ENCODE measurements at regions not wholly inside any gene's neighbourhood (a gene's known extent, or its start where the extent isn't known, plus 50 kb on each side); places are given as distances from the start of the nearest gene placed in this dataset.

GRCh38 chr13:66138172-66138811 lies 1091.8 kb downstream of the PCDH9 start:
- Histone ChIP-seq H3K4me3 (ENCODE audit: low read depth, low read length) (no peak overlapping the region), H3K9me3 (ENCODE audit: insufficient read depth, low read depth, low read length) (no peaks in the 10 kb centered on the region), H2AFZ (ENCODE audit: insufficient read depth, low read length, poor library complexity) (no peak overlapping the region), H3K9ac (ENCODE audit: low read length) (no peak overlapping the region), H4K8ac (ENCODE audit: low read depth, low read length) (no peak overlapping the region), H3K14ac (ENCODE audit: low read length) (no peak overlapping the region), H2AK5ac (ENCODE audit: low read length) (no peak overlapping the region), H3K27ac (ENCODE audit: low read depth, low read length) (no peak overlapping the region), H4K12ac (ENCODE audit: low read depth, low read length) (no peak overlapping the region), H3K36me3 (ENCODE audit: control insufficient read depth in 1 of 2, insufficient read depth in 2 of 2, low read length in 2 of 2) (no peaks in the 10 kb centered on the region), H3K4me1 (ENCODE audit: control insufficient read depth in 1 of 2, insufficient read depth in 2 of 2, low read length in 2 of 2) (no peaks in the 10 kb centered on the region), H2BK5ac (ENCODE audit: low read depth, low read length, poor library complexity) (no peak overlapping the region), H2BK12ac (ENCODE audit: low read length) (no peak overlapping the region), H2BK120ac (ENCODE audit: insufficient read depth, low read length, poor library complexity) (no peak overlapping the region), H3K4ac (ENCODE audit: low read depth, low read length) (no peak overlapping the region), H3K4me2 (ENCODE audit: low read length) (no peak overlapping the region), H3K79me2 (ENCODE audit: control insufficient read depth, insufficient read depth, low read length, poor library complexity) (no peaks in the 10 kb centered on the region), H3K27me3 (ENCODE audit: insufficient read depth, low read length) (no peaks in the 10 kb centered on the region), H3K79me1 (ENCODE audit: low read length) (no peaks in the 10 kb centered on the region), H3K23ac (ENCODE audit: low read length) (no peak overlapping the region), H4K91ac (ENCODE audit: low read depth, low read length) (no peak overlapping the region), H3K18ac (ENCODE audit: low read length) (no peak overlapping the region)
- WGBS (ENCODE audit: extremely low coverage, insufficient coverage, insufficient read length) = no CpG with 5 or more reads among the region's 5 CpGs
- DNase-seq = no peak

GRCh38 chr13:66137384-66137783 lies 1092.8 kb downstream of the PCDH9 start:
- no peak overlapping the region for H3K4ac ChIP-seq (ENCODE audit: low read depth, low read length)
- H3K36me3 ChIP-seq (ENCODE audit: control insufficient read depth in 1 of 2, insufficient read depth in 2 of 2, low read length in 2 of 2) = no peaks in the 10 kb centered on the region
- H2BK12ac ChIP-seq (ENCODE audit: low read length) = no peak overlapping the region
- no peak overlapping the region for H2AK5ac ChIP-seq (ENCODE audit: low read length)
- H3K9me3 ChIP-seq (ENCODE audit: insufficient read depth, low read depth, low read length) = no peaks in the 10 kb centered on the region
- no peaks in the 10 kb centered on the region for H3K79me2 ChIP-seq (ENCODE audit: control insufficient read depth, insufficient read depth, low read length, poor library complexity)
- no peaks in the 10 kb centered on the region for H3K4me1 ChIP-seq (ENCODE audit: control insufficient read depth in 1 of 2, insufficient read depth in 2 of 2, low read length in 2 of 2)
- H3K79me1 ChIP-seq (ENCODE audit: low read length) = no peaks in the 10 kb centered on the region
- H3K4me3 ChIP-seq (ENCODE audit: low read depth, low read length) = no peak overlapping the region
- no peak overlapping the region for H2AFZ ChIP-seq (ENCODE audit: insufficient read depth, low read length, poor library complexity)
- H2BK5ac ChIP-seq (ENCODE audit: low read depth, low read length, poor library complexity) = no peak overlapping the region
- H3K27ac ChIP-seq (ENCODE audit: low read depth, low read length) = no peak overlapping the region
- H2BK120ac ChIP-seq (ENCODE audit: insufficient read depth, low read length, poor library complexity) = no peak overlapping the region
- no peak overlapping the region for H4K91ac ChIP-seq (ENCODE audit: low read depth, low read length)
- H4K8ac ChIP-seq (ENCODE audit: low read depth, low read length) = no peak overlapping the region
- no peak overlapping the region for H3K4me2 ChIP-seq (ENCODE audit: low read length)
- H4K12ac ChIP-seq (ENCODE audit: low read depth, low read length) = no peak overlapping the region
- no peak overlapping the region for H3K14ac ChIP-seq (ENCODE audit: low read length)
- H3K23ac ChIP-seq (ENCODE audit: low read length) = no peak overlapping the region
- no peaks in the 10 kb centered on the region for H3K27me3 ChIP-seq (ENCODE audit: insufficient read depth, low read length)
- no peak overlapping the region for H3K18ac ChIP-seq (ENCODE audit: low read length)
- no peak overlapping the region for H3K9ac ChIP-seq (ENCODE audit: low read length)
- no peak for DNase-seq

- Histone ChIP-seq H2AK5ac (ENCODE audit: low read length) (no peak overlapping the region), H3K18ac (ENCODE audit: low read length) (no peak overlapping the region), H4K91ac (ENCODE audit: low read depth, low read length) (no peak overlapping the region), H3K9me3 (ENCODE audit: insufficient read depth, low read depth, low read length) (no peaks in the 10 kb centered on the region), H2BK5ac (ENCODE audit: low read depth, low read length, poor library complexity) (no peak overlapping the region), H3K4me1 (ENCODE audit: control insufficient read depth in 1 of 2, insufficient read depth in 2 of 2, low read length in 2 of 2) (no peaks in the 10 kb centered on the region), H3K4me2 (ENCODE audit: low read length) (no peak overlapping the region), H3K27me3 (ENCODE audit: insufficient read depth, low read length) (no peaks in the 10 kb centered on the region), H3K9ac (ENCODE audit: low read length) (no peak overlapping the region), H4K8ac (ENCODE audit: low read depth, low read length) (no peak overlapping the region), H3K4me3 (ENCODE audit: low read depth, low read length) (no peak overlapping the region), H2BK12ac (ENCODE audit: low read length) (no peak overlapping the region), H3K79me1 (ENCODE audit: low read length) (no peaks in the 10 kb centered on the region), H3K79me2 (ENCODE audit: control insufficient read depth, insufficient read depth, low read length, poor library complexity) (no peaks in the 10 kb centered on the region), H3K36me3 (ENCODE audit: control insufficient read depth in 1 of 2, insufficient read depth in 2 of 2, low read length in 2 of 2) (no peaks in the 10 kb centered on the region), H2BK120ac (ENCODE audit: insufficient read depth, low read length, poor library complexity) (no peak overlapping the region), H3K14ac (ENCODE audit: low read length) (no peak overlapping the region), H2AFZ (ENCODE audit: insufficient read depth, low read length, poor library complexity) (no peak overlapping the region), H3K27ac (ENCODE audit: low read depth, low read length) (no peak overlapping the region), H4K12ac (ENCODE audit: low read depth, low read length) (no peak overlapping the region), H3K4ac (ENCODE audit: low read depth, low read length) (no peak overlapping the region), H3K23ac (ENCODE audit: low read length) (no peak overlapping the region)
- DNase-seq = no peak
- WGBS (ENCODE audit: extremely low coverage, insufficient coverage, insufficient read length) = no CpG with 5 or more reads among the region's 4 CpGs
Observed at GRCh38 chr13:66128692-66129269, 1101.4 kb downstream of the PCDH9 start.

- H2BK12ac ChIP-seq (ENCODE audit: low read length) = no peak overlapping the region
- H4K12ac ChIP-seq (ENCODE audit: low read depth, low read length) = no peak overlapping the region
- no peaks in the 10 kb centered on the region for H3K79me1 ChIP-seq (ENCODE audit: low read length)
- no peak overlapping the region for H3K4me3 ChIP-seq (ENCODE audit: low read depth, low read length)
- H3K9ac ChIP-seq (ENCODE audit: low read length) = no peak overlapping the region
- no peak overlapping the region for H2AK5ac ChIP-seq (ENCODE audit: low read length)
- H3K27ac ChIP-seq (ENCODE audit: low read depth, low read length) = no peak overlapping the region
- no peak overlapping the region for H3K14ac ChIP-seq (ENCODE audit: low read length)
- H2AFZ ChIP-seq (ENCODE audit: insufficient read depth, low read length, poor library complexity) = no peak overlapping the region
- H3K36me3 ChIP-seq (ENCODE audit: control insufficient read depth in 1 of 2, insufficient read depth in 2 of 2, low read length in 2 of 2) = no peaks in the 10 kb centered on the region
- H3K4ac ChIP-seq (ENCODE audit: low read depth, low read length) = no peak overlapping the region
- no peak for DNase-seq
- WGBS (ENCODE audit: extremely low coverage, insufficient coverage, insufficient read length) = no CpG with 5 or more reads among the region's 1 CpG
- H3K79me2 ChIP-seq (ENCODE audit: control insufficient read depth, insufficient read depth, low read length, poor library complexity) = no peaks in the 10 kb centered on the region
- H2BK5ac ChIP-seq (ENCODE audit: low read depth, low read length, poor library complexity) = no peak overlapping the region
- no peak overlapping the region for H2BK120ac ChIP-seq (ENCODE audit: insufficient read depth, low read length, poor library complexity)
- H3K23ac ChIP-seq (ENCODE audit: low read length) = no peak overlapping the region
- no peaks in the 10 kb centered on the region for H3K27me3 ChIP-seq (ENCODE audit: insufficient read depth, low read length)
- H3K9me3 ChIP-seq (ENCODE audit: insufficient read depth, low read depth, low read length) = no peaks in the 10 kb centered on the region
- no peaks in the 10 kb centered on the region for H3K4me1 ChIP-seq (ENCODE audit: control insufficient read depth in 1 of 2, insufficient read depth in 2 of 2, low read length in 2 of 2)
- no peak overlapping the region for H3K4me2 ChIP-seq (ENCODE audit: low read length)
- no peak overlapping the region for H3K18ac ChIP-seq (ENCODE audit: low read length)
- no peak overlapping the region for H4K91ac ChIP-seq (ENCODE audit: low read depth, low read length)
- H4K8ac ChIP-seq (ENCODE audit: low read depth, low read length) = no peak overlapping the region
Observed at GRCh38 chr13:66128201-66128600, 1101.9 kb downstream of the PCDH9 start.
